ENCODE measurements at regions not wholly inside any gene's neighbourhood (a gene's known extent, or its start where the extent isn't known, plus 50 kb on each side); places are given as distances from the start of the nearest gene placed in this dataset.
"Not testable (repeated sequence)": the region's sequence is repeated elsewhere in the genome, so short reads cannot be mapped to it uniquely, and the experiment has no call there.

DNA sequence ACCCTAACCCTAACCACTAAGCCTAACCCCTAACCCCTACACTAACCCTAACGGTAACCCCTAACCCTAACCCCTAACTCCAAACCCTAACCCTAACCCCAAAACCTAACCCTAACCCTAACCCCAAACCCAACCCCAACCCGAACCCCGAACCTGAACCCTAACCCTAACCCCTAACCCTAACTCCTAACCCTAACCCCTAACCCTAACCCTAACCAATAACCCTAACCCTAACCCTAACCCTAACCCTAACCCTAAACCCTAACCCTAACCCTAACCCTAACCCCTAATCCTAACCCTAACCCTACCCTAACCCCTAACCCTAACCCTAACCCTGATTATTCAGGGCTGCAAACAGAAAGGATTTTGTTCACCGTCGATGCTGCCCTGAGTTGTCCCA is 144.6 kb upstream of the DUSP22 start:
- H3K4me1 ChIP-seq; H3K9me3 ChIP-seq; H3K4me3 ChIP-seq; H3K36me3 ChIP-seq; H3K27me3 ChIP-seq; DNase-seq (ENCODE audit: low spot score in 2 of 2); intact Hi-C loops (cut with DNase I; ENCODE audit: low total_unique reads); H3K27ac ChIP-seq: not testable (repeated sequence)

GRCh38 chr6:148051-148984 is 144.0 kb upstream of the DUSP22 start:
- DNase-seq (ENCODE audit: low spot score in 2 of 2); H3K9me3 ChIP-seq: not testable (repeated sequence)

GRCh38 chr6:150147-150546 is 142.1 kb upstream of the DUSP22 start:
- intact Hi-C loops (cut with DNase I; ENCODE audit: low total_unique reads); H3K27me3 ChIP-seq; H3K4me1 ChIP-seq; DNase-seq (ENCODE audit: low spot score in 2 of 2); H3K9me3 ChIP-seq; H3K36me3 ChIP-seq; H3K27ac ChIP-seq; H3K4me3 ChIP-seq: not testable (repeated sequence)

More at GRCh38 chr6:148051-148984, 144.0 kb upstream of the DUSP22 start:
- intact Hi-C loops (cut with DNase I; ENCODE audit: low total_unique reads); H3K36me3 ChIP-seq; H3K4me3 ChIP-seq; H3K27me3 ChIP-seq; H3K4me1 ChIP-seq; H3K27ac ChIP-seq: not testable (repeated sequence)

DNA sequence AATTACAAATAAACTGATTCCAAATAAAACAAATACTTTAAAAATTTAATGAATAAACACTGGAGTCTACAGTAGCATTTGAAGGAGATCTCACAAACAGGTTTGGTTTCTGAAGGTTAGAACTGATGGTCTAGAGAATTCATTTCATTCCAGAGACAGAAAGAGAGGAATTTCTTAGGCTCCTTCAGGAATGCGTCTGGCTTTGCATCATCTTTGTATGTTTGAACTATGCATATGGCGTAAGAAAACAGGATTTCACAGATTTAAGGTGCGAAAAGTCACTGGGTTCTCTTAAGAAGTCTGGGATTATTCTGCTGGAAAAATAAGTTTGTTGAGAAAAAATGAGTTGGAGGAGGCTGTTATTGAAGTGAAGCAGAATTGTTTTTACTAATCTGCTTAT is 139.9 kb upstream of the DUSP22 start:
- H3K27me3 ChIP-seq; H3K4me3 ChIP-seq; H3K9me3 ChIP-seq; H3K27ac ChIP-seq; H3K4me1 ChIP-seq; DNase-seq (ENCODE audit: low spot score in 2 of 2); intact Hi-C loops (cut with DNase I; ENCODE audit: low total_unique reads); H3K36me3 ChIP-seq: not testable (repeated sequence)

GRCh38 chr6:153026-153425 is 139.3 kb upstream of the DUSP22 start:
- H3K27me3 ChIP-seq; H3K4me3 ChIP-seq; H3K4me1 ChIP-seq; DNase-seq (ENCODE audit: low spot score in 2 of 2); intact Hi-C loops (cut with DNase I; ENCODE audit: low total_unique reads); H3K27ac ChIP-seq; H3K36me3 ChIP-seq; H3K9me3 ChIP-seq: not testable (repeated sequence)

- intact Hi-C loops (cut with DNase I; ENCODE audit: low total_unique reads); H3K36me3 ChIP-seq; H3K27ac ChIP-seq; H3K4me1 ChIP-seq; H3K27me3 ChIP-seq; DNase-seq (ENCODE audit: low spot score in 2 of 2); H3K9me3 ChIP-seq; H3K4me3 ChIP-seq: not testable (repeated sequence)
Observed at GRCh38 chr6:153867-154266, 138.4 kb upstream of the DUSP22 start.

GRCh38 chr6:154321-155092 is 137.8 kb upstream of the DUSP22 start:
- H3K4me3 ChIP-seq; intact Hi-C loops (cut with DNase I; ENCODE audit: low total_unique reads): not testable (repeated sequence)

GRCh38 chr6:156010-156409 is 136.3 kb upstream of the DUSP22 start:
- intact Hi-C loops (cut with DNase I; ENCODE audit: low total_unique reads): no loop called here
- TF ChIP-seq POLR2AphosphoS5 (IDR thresholded peaks at IDR 0.05) (no peak), CTCF (IDR thresholded peaks at IDR 0.05) (no peak), POLR2A (IDR thresholded peaks at IDR 0.05) (no peak)
- no peaks in the 10 kb centered on the region for H3K9me3 ChIP-seq

More at GRCh38 chr6:154321-155092, 137.8 kb upstream of the DUSP22 start:
- H3K27me3 ChIP-seq; H3K36me3 ChIP-seq; H3K9me3 ChIP-seq; H3K4me1 ChIP-seq; H3K27ac ChIP-seq; DNase-seq (ENCODE audit: low spot score in 2 of 2): not testable (repeated sequence)

GRCh38 chr6:156441-157140 is 135.7 kb upstream of the DUSP22 start:
- DNase-seq (ENCODE audit: low spot score in 2 of 2); H3K36me3 ChIP-seq; H3K4me1 ChIP-seq; H3K4me3 ChIP-seq; intact Hi-C loops (cut with DNase I; ENCODE audit: low total_unique reads); H3K27me3 ChIP-seq; H3K9me3 ChIP-seq; H3K27ac ChIP-seq: not testable (repeated sequence)

More at GRCh38 chr6:156010-156409, 136.3 kb upstream of the DUSP22 start:
- no peaks in the 10 kb centered on the region for H3K36me3 ChIP-seq
- H3K4me1 ChIP-seq: no peaks in the 10 kb centered on the region
- DNase-seq (ENCODE audit: low spot score in 2 of 2): no peak
- no peak overlapping the region for H3K4me3 ChIP-seq
- H3K27ac ChIP-seq: no peak overlapping the region
- H3K27me3 ChIP-seq: peaks cover 0 to 10% of the 10 kb centered on the region in 2 donors

DNA sequence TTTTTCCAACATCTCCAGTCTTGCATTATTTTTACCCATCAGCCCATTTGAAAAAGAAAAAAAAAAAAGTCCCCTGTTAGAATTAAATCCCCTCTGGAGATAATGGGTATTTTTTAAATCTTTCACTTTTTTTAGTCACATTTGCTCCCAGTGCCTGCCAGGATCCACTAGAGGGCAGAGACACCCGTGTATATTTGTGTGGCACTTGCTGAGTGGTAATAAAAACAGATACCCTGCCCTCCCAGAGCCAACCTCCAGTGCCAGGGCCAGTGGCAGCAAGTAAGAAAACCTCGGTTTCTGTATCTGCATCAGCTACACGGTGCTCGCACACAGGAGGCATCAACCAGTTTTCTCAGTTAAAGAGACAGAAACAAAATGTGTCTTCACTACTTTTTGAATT is 135.1 kb upstream of the DUSP22 start:
- H3K4me1 ChIP-seq; H3K27me3 ChIP-seq; H3K9me3 ChIP-seq; intact Hi-C loops (cut with DNase I; ENCODE audit: low total_unique reads); H3K36me3 ChIP-seq; H3K4me3 ChIP-seq; H3K27ac ChIP-seq; DNase-seq (ENCODE audit: low spot score in 2 of 2): not testable (repeated sequence)

DNA sequence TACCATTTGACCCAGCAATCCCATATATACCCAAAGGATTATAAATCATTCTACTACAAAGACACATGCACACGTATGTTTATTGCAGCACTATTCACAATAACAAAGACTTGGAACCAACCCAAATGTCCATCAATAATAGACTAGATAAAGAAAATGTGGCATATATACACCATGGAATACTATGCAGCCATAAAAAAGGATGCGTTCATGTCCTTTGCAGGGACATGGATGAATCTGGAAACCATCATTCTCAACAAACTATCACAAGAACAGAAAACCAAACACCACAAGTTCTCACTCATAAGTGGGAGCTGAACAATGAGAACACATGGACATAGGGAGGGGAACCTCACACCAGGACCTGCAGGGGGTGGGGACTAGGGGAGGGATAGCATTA is 130.6 kb upstream of the DUSP22 start:
- H3K27me3 ChIP-seq; H3K27ac ChIP-seq; DNase-seq (ENCODE audit: low spot score in 2 of 2); H3K4me1 ChIP-seq; H3K4me3 ChIP-seq; H3K9me3 ChIP-seq; intact Hi-C loops (cut with DNase I; ENCODE audit: low total_unique reads); H3K36me3 ChIP-seq: not testable (repeated sequence)

All from breast epithelium (tissue), 4 donors.